ENCODE measurements at regions not wholly inside any gene's neighbourhood (a gene's known extent, or its start where the extent isn't known, plus 50 kb on each side); places are given as distances from the start of the nearest gene placed in this dataset.

DNA sequence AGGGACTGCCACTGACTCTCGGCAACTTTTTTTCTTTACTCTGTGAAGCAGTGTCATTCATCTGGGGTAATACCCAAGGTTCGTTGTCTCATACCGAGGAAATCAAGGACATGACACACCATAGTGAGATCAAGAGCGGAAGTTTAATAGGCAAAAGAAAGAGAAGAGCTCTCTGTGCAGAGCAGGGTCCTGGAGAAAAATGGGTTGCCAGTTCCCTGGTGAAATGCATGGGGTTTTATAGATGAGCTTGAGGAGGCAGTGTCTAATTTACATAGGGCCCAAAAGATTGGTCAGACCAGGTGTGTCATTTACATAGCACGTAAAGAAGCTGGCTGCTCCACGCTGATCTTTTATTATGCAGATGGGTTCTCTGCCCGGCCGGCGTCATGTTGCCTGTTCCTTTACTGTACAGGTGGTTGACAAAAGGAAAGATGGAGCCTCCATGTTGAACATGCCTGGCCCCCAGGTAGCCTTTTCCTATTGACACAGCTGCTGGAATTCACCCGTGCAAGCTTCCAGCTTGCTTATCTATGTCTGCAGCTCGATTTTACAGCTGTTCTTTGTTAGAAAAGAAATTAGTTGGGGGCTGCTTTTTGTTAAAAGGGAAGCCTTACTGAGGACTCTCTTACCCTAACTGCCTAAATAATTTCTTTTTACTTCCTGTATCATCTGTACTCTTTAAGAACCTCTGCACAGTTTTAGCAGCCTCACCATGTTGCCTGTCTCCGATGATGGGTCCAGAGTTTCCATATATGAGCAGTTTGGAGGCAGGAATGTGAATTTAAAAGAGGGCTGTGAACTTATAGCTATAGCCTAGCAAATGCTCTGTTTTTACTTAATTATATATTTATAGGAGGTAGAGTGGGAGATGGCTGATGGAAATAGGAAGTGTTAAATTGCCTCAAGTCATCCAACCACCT, 98.0 kb upstream of the DIAPH3 start:
- Histone ChIP-seq H3K23ac (ENCODE audit: low read length in 2 of 2) (no peak overlapping the region), H3K4me1 (ENCODE audit: control insufficient read depth, insufficient read depth, low read depth, low read length) (no peaks in the 10 kb centered on the region), H3K36me3 (ENCODE audit: control insufficient read depth in 1 of 2, insufficient read depth in 2 of 2, low read depth in 1 of 2, low read length in 2 of 2) (no peaks in the 10 kb centered on the region), H3K79me1 (replicated peaks; ENCODE audit: low read length, poor library complexity, severe bottlenecking) (no peaks in the 10 kb centered on the region), H3K4me3 (ENCODE audit: insufficient read depth in 1 of 2, low read depth in 1 of 2, low read length in 2 of 2) (no peak overlapping the region), H3K18ac (ENCODE audit: low read depth in 1 of 2, low read length in 2 of 2) (no peak overlapping the region), H3K27ac (ENCODE audit: low read length, poor library complexity, severe bottlenecking) (no peak overlapping the region), H3K14ac (ENCODE audit: low read length in 2 of 2) (no peak overlapping the region), H2AK5ac (ENCODE audit: low read length, severe bottlenecking) (no peak overlapping the region), H3K9me3 (ENCODE audit: control insufficient read depth, low read length) (peaks cover 8% of the 10 kb centered on the region), H4K8ac (ENCODE audit: low read length) (no peak overlapping the region), H2BK12ac (ENCODE audit: low read length in 2 of 2) (no peak overlapping the region), H2BK5ac (ENCODE audit: low read depth, low read length, poor library complexity, severe bottlenecking) (no peak overlapping the region), H3K4me2 (ENCODE audit: low read length, poor library complexity, severe bottlenecking) (no peak overlapping the region), H4K91ac (ENCODE audit: low read length) (no peak overlapping the region), H3K4ac (ENCODE audit: low read depth in 1 of 2, low read length in 2 of 2) (no peak overlapping the region), H3K9ac (ENCODE audit: low read length) (no peak overlapping the region), H3K27me3 (ENCODE audit: control insufficient read depth in 1 of 2, insufficient read depth in 1 of 2, low read length in 2 of 2) (no peaks in the 10 kb centered on the region), H2AFZ (ENCODE audit: low read depth, low read length) (no peak overlapping the region), H2BK15ac (ENCODE audit: low read depth, poor library complexity, severe bottlenecking) (no peak overlapping the region), H2BK120ac (ENCODE audit: low read depth, low read length) (no peak overlapping the region)
- WGBS = 72% methylated on average over 10 of the region's 12 CpGs
- no peak for DNase-seq

DNA sequence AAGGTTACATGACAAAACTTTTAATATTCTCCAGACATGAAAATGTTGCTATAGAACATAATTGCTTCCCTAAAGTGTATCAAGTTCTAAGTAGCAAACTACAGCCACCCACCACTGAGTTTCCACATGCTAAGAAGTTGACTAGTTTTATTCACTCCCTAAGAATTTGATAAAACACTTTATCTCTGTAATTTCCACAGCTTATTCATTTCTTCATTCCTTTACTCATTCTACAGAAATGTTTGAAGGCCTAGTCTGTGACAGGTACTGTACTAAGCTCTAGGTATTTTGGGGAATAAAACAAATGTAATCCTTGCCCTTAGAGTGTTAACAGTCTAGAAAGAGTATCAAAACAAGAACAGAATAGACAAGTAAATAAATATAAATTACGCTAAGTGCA, 101.8 kb upstream of the DIAPH3 start:
- no peaks in the 10 kb centered on the region for H3K79me1 ChIP-seq (replicated peaks; ENCODE audit: low read length, poor library complexity, severe bottlenecking)
- H3K23ac ChIP-seq (ENCODE audit: low read length in 2 of 2) = no peak overlapping the region
- peaks cover 4% of the 10 kb centered on the region for H3K9me3 ChIP-seq (ENCODE audit: control insufficient read depth, low read length)
- H2BK12ac ChIP-seq (ENCODE audit: low read length in 2 of 2) = no peak overlapping the region
- no peak overlapping the region for H4K91ac ChIP-seq (ENCODE audit: low read length)
- no peak overlapping the region for H2BK120ac ChIP-seq (ENCODE audit: low read depth, low read length)
- H3K27me3 ChIP-seq (ENCODE audit: control insufficient read depth in 1 of 2, insufficient read depth in 1 of 2, low read length in 2 of 2) = peaks cover 0 to 23% of the 10 kb centered on the region in 2 experiments
- no peak overlapping the region for H3K27ac ChIP-seq (ENCODE audit: low read length, poor library complexity, severe bottlenecking)
- H3K4me2 ChIP-seq (ENCODE audit: low read length, poor library complexity, severe bottlenecking) = no peak overlapping the region
- H3K14ac ChIP-seq (ENCODE audit: low read length in 2 of 2) = no peak overlapping the region
- WGBS = no CpG with 5 or more reads among the region's 1 CpG
- DNase-seq = no peak
- no peak overlapping the region for H2BK15ac ChIP-seq (ENCODE audit: low read depth, poor library complexity, severe bottlenecking)
- H2AFZ ChIP-seq (ENCODE audit: low read depth, low read length) = no peak overlapping the region
- H3K36me3 ChIP-seq (ENCODE audit: control insufficient read depth in 1 of 2, insufficient read depth in 2 of 2, low read depth in 1 of 2, low read length in 2 of 2) = no peaks in the 10 kb centered on the region
- H3K4me1 ChIP-seq (ENCODE audit: control insufficient read depth, insufficient read depth, low read depth, low read length) = no peaks in the 10 kb centered on the region
- no peak overlapping the region for H4K8ac ChIP-seq (ENCODE audit: low read length)
- no peak overlapping the region for H3K18ac ChIP-seq (ENCODE audit: low read depth in 1 of 2, low read length in 2 of 2)
- H2AK5ac ChIP-seq (ENCODE audit: low read length, severe bottlenecking) = no peak overlapping the region
- no peak overlapping the region for H3K4ac ChIP-seq (ENCODE audit: low read depth in 1 of 2, low read length in 2 of 2)
- no peak overlapping the region for H3K9ac ChIP-seq (ENCODE audit: low read length)
- H3K4me3 ChIP-seq (ENCODE audit: insufficient read depth in 1 of 2, low read depth in 1 of 2, low read length in 2 of 2) = no peak overlapping the region
- H2BK5ac ChIP-seq (ENCODE audit: low read depth, low read length, poor library complexity, severe bottlenecking) = no peak overlapping the region

DNA sequence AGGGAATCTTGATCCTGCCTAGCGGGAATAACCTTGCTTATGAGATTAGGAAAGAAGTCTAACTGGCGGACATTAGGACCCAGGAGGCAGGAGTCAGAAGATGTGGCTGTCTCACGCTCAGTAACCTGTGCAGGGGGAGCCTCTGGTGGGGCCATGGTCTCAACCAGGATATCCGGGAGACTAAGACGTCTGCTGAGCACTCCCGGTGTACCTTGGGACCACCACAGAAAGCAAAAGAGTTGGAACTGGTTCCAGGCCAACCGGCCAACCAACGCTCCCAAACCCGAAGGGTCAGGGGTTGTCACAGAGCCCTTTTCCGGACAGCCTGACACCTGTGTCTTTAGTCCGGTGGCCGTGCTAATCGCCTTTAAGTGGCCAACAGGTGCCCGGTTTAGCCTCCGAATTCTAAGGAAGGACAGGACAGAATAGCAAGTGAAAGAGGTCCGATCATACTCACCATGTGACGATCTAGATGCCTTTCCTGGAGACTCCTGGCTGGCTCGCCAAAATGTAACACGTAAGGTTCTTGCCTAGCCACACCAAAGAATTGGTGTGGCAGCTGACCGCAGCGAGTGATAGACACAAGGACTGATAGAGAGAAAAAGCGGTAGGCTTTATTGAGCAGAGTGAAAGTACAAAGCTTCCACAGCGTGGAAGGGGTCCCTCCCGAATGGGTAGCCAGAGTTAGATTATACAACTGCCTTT, 103.9 kb upstream of the DIAPH3 start:
- H4K91ac ChIP-seq (ENCODE audit: low read length) = no peak overlapping the region
- no peak overlapping the region for H2BK5ac ChIP-seq (ENCODE audit: low read depth, low read length, poor library complexity, severe bottlenecking)
- H2BK12ac ChIP-seq (ENCODE audit: low read length in 2 of 2) = no peak overlapping the region
- peak overlapping the region; percentile 54 to 79 for H3K4me3 ChIP-seq (ENCODE audit: insufficient read depth in 1 of 2, low read depth in 1 of 2, low read length in 2 of 2)
- H3K4me2 ChIP-seq (ENCODE audit: low read length, poor library complexity, severe bottlenecking) = peak overlapping the region; percentile 57
- no peak overlapping the region for H2BK15ac ChIP-seq (ENCODE audit: low read depth, poor library complexity, severe bottlenecking)
- H2BK120ac ChIP-seq (ENCODE audit: low read depth, low read length) = no peak overlapping the region
- H3K79me1 ChIP-seq (replicated peaks; ENCODE audit: low read length, poor library complexity, severe bottlenecking) = no peaks in the 10 kb centered on the region
- H3K36me3 ChIP-seq (ENCODE audit: control insufficient read depth in 1 of 2, insufficient read depth in 2 of 2, low read depth in 1 of 2, low read length in 2 of 2) = no peaks in the 10 kb centered on the region
- peak; percentile 3 for DNase-seq
- no peak overlapping the region for H4K8ac ChIP-seq (ENCODE audit: low read length)
- peaks cover 0 to 41% of the 10 kb centered on the region in 2 experiments for H3K27me3 ChIP-seq (ENCODE audit: control insufficient read depth in 1 of 2, insufficient read depth in 1 of 2, low read length in 2 of 2)
- H3K9ac ChIP-seq (ENCODE audit: low read length) = peak overlapping the region; percentile 26
- no peak overlapping the region for H3K18ac ChIP-seq (ENCODE audit: low read depth in 1 of 2, low read length in 2 of 2)
- H2AK5ac ChIP-seq (ENCODE audit: low read length, severe bottlenecking) = no peak overlapping the region
- H3K9me3 ChIP-seq (ENCODE audit: control insufficient read depth, low read length) = peaks cover 4% of the 10 kb centered on the region
- no peak overlapping the region for H3K23ac ChIP-seq (ENCODE audit: low read length in 2 of 2)
- no peaks in the 10 kb centered on the region for H3K4me1 ChIP-seq (ENCODE audit: control insufficient read depth, insufficient read depth, low read depth, low read length)
- H3K27ac ChIP-seq (ENCODE audit: low read length, poor library complexity, severe bottlenecking) = no peak overlapping the region
- H3K14ac ChIP-seq (ENCODE audit: low read length in 2 of 2) = no peak overlapping the region
- no peak overlapping the region for H2AFZ ChIP-seq (ENCODE audit: low read depth, low read length)
- 53% methylated on average over 24 of the region's 24 CpGs for WGBS
- no peak overlapping the region for H3K4ac ChIP-seq (ENCODE audit: low read depth in 1 of 2, low read length in 2 of 2)

DNA sequence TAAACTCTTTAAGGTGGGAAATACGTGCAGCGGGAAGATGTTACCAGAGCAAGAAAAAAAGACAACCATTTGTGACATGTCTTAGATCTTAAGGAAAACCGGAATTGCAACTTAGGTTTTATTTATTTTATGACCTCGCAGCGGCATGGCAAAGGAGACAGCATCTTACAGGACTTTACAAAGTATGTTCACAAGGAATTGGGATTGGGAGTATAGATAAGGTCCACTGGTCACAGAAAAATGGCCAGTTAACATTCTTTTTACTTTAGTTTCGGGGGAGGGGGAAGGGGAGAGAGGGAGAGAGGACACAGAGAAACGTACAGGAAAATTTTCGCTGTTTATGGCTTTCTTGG, 104.5 kb upstream of the DIAPH3 start:
- H2BK5ac ChIP-seq (ENCODE audit: low read depth, low read length, poor library complexity, severe bottlenecking) = no peak overlapping the region
- H3K36me3 ChIP-seq (ENCODE audit: control insufficient read depth in 1 of 2, insufficient read depth in 2 of 2, low read depth in 1 of 2, low read length in 2 of 2) = no peaks in the 10 kb centered on the region
- no peak overlapping the region for H3K4ac ChIP-seq (ENCODE audit: low read depth in 1 of 2, low read length in 2 of 2)
- H3K23ac ChIP-seq (ENCODE audit: low read length in 2 of 2) = no peak overlapping the region
- no peak overlapping the region for H2BK120ac ChIP-seq (ENCODE audit: low read depth, low read length)
- peak overlapping the region in 1 of 2 experiments; percentile 79 for H3K4me3 ChIP-seq (ENCODE audit: insufficient read depth in 1 of 2, low read depth in 1 of 2, low read length in 2 of 2)
- H4K8ac ChIP-seq (ENCODE audit: low read length) = no peak overlapping the region
- H3K79me1 ChIP-seq (replicated peaks; ENCODE audit: low read length, poor library complexity, severe bottlenecking) = no peaks in the 10 kb centered on the region
- no peak overlapping the region for H3K27ac ChIP-seq (ENCODE audit: low read length, poor library complexity, severe bottlenecking)
- no peak overlapping the region for H4K91ac ChIP-seq (ENCODE audit: low read length)
- H3K9ac ChIP-seq (ENCODE audit: low read length) = no peak overlapping the region
- peak overlapping the region; percentile 57 for H3K4me2 ChIP-seq (ENCODE audit: low read length, poor library complexity, severe bottlenecking)
- H2AK5ac ChIP-seq (ENCODE audit: low read length, severe bottlenecking) = no peak overlapping the region
- no peak overlapping the region for H3K14ac ChIP-seq (ENCODE audit: low read length in 2 of 2)
- no peak overlapping the region for H2BK12ac ChIP-seq (ENCODE audit: low read length in 2 of 2)
- H3K9me3 ChIP-seq (ENCODE audit: control insufficient read depth, low read length) = peaks cover 4% of the 10 kb centered on the region
- peak; percentile 2 for DNase-seq
- H3K18ac ChIP-seq (ENCODE audit: low read depth in 1 of 2, low read length in 2 of 2) = no peak overlapping the region
- no peak overlapping the region for H2AFZ ChIP-seq (ENCODE audit: low read depth, low read length)
- no peak overlapping the region for H2BK15ac ChIP-seq (ENCODE audit: low read depth, poor library complexity, severe bottlenecking)
- no peaks in the 10 kb centered on the region for H3K4me1 ChIP-seq (ENCODE audit: control insufficient read depth, insufficient read depth, low read depth, low read length)
- H3K27me3 ChIP-seq (ENCODE audit: control insufficient read depth in 1 of 2, insufficient read depth in 1 of 2, low read length in 2 of 2) = peaks cover 0 to 41% of the 10 kb centered on the region in 2 experiments
- WGBS = 50% methylated on average over 8 of the region's 8 CpGs

Data from mesenchymal stem cell (in vitro differentiated cells and primary cell).